GM18505 (cell line): ENCODE measurements at regions not wholly inside any gene's neighbourhood (a gene's known extent, or its start where the extent isn't known, plus 50 kb on each side); places are given as distances from the start of the nearest gene placed in this dataset.
"Not testable (repeated sequence)": the region's sequence is repeated elsewhere in the genome, so short reads cannot be mapped to it uniquely, and the experiment has no call there.

Experiments
- ATAC-seq: cut with Tn5 transposase; IDR thresholded peaks from one replicate; pipeline ENCODE4 v1.9.1; 2021; ENCODE audit not compliant: unreplicated experiment
- POLR2A ChIP-seq: IDR thresholded peaks from 4 replicates; pipeline ENCODE4 v1.6.1; 2011; ENCODE audit warnings: borderline replicate concordance; ENCODE audit not compliant: insufficient read depth, insufficient read length; ENCODE audit errors: extremely low read depth

DNA sequence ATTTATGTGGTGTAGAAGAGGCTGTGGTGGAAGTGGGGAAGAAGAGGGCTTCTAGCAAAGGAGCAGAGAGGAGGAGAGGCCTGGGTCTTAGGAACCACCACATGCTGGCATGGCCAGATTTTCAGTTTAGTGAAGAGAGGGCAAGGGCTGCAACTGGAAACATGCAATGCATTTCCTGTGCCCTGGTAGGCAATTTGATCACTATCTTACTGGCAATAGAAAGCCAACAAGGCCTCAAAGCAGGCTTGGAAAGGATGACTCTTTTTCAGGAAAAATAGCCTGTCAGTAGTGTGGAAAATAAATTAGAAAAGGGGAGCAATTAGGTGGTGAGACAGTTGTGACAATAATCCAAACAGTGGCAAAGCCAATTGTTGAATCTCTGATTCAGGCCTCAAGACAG is 501.9 kb upstream of the ZFP42 start:
- TF ChIP-seq POLR2A = no peak
- no peak for ATAC-seq

DNA sequence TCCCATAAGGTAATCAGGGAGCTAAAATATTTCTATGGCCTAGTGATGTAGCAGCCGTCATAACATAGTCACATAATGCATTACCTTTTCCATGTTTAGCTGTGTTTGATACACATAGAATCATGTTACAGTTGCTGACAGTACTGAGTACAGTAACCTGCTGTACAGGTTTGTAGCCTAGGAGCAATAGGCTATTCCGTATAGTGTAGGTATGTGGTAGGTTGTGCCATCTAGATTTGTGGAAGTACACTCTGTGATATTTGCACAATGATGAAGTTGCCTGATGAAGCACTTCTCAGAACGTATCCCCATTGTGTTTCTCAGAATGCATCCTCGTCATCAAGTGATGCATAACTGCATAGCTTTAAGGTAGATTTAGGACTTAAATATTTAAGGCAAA is 495.6 kb upstream of the ZFP42 start:
- ATAC-seq = no peak

DNA sequence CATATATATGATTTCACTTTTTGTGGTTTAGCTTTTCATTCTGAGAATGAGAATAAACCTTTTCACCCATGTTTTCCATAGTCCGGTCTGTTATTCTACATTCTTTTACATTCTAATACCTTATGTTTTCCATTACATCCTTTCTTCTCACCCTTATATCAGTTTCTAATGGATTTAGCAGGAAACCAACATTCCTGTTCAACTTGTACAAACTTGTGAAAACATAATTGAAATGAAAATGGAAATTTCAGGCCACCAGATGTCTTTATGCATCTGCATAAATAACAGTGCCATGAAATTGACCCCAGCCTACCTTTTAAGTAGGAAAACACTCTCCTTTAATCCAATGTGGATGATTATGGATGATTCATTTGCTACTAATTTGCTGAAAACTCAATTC is 494.8 kb upstream of the ZFP42 start:
- no peak for ATAC-seq
- no peak for TF ChIP-seq POLR2A

More for the DNA sequence above, 495.6 kb upstream of the ZFP42 start:
- no peak for TF ChIP-seq POLR2A

GRCh38 chr4:187501731-187502130 is 493.8 kb upstream of the ZFP42 start:
- TF ChIP-seq POLR2A = no peak
- ATAC-seq = no peak

DNA sequence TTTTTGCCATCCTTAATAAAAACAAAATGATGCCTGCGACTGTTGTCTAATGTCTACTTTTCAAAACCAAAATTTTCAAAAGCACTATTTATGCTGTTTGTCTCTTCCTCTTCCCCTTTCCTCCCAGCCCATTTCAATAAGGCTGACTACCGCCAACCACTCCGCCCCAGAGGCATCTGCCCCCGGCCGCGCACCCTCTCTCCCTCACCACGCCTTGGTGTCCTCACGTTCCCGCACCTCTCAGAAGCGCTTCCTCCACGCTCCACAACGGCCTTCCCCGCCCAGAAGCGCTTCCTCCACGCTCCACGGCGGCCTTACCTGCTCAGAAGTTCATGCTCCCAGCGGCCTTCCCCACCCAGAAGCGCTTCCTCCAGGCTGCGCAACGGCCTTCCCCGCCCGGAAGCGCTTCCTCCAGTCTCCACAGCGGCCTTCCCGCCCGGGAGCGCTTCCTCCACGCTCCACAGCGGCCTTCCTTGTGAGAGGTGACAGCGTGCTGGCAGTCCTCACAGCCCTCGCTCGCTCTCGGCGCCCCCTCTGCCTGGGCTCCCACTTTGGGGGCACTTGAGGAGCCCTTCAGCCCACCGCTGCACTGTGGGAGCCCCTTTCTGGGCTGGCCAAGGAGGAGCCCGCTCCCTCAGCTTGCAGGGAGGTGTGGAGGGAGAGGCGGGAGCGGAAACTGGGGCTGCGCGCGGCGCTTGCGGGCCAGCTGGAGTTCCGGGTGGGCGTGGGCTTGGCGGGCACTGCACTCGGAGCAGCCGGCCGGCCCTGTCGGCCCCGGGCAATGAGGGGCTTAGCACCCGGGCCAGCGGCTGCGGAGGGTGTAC is 490.4 kb upstream of the ZFP42 start:
- TF ChIP-seq POLR2A = no peak
- ATAC-seq = no peak

- ATAC-seq = not testable (repeated sequence)
These were observed 489.8 kb upstream of the ZFP42 start for GRCh38 chr4:187505798-187506141.

DNA sequence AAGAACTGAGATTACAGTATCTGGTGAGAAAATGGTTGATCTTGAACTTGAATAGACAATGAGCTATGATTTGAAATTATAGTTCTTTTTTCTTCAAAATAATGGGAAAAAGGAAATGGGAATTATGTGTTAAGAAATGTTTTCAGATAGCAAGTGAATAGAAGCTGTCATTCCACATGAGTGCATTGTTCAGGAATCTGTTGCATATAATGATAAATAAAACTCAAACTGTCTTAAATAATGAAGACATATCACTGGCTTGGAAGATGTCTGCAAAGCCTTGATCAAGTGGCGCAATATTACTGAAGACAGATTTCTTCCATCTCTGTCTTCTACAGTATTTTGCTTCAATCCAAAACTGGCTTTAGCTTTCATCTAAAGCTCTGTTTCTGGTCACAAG is 479.3 kb upstream of the ZFP42 start:
- no peak for TF ChIP-seq POLR2A
- no peak for ATAC-seq

GRCh38 chr4:187541666-187542065 is 453.9 kb upstream of the ZFP42 start:
- no peak for TF ChIP-seq POLR2A
- no peak for ATAC-seq

- no peak for ATAC-seq
- no peak for TF ChIP-seq POLR2A
These were observed 451.0 kb upstream of the ZFP42 start for GRCh38 chr4:187544461-187545053.

DNA sequence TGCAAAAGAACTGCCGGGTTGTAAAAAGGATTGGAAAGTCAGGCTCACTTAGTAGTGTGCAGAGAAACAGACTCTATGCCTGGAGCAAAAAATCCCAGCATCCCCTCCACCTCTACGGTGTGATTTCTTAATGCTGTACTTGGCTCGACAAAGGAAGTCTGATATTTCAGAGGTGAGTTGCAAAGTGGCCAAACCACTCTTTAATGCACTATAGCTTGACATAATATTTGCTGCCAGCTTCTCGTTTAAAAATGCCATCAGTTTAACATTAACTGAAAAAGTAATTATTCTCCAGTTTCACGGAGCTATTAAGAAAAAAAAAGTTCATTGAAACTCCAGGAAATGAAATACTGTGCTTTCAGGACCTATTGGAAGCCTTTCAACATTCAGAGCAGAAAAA is 448.3 kb upstream of the ZFP42 start:
- TF ChIP-seq POLR2A = no peak
- ATAC-seq = no peak

DNA sequence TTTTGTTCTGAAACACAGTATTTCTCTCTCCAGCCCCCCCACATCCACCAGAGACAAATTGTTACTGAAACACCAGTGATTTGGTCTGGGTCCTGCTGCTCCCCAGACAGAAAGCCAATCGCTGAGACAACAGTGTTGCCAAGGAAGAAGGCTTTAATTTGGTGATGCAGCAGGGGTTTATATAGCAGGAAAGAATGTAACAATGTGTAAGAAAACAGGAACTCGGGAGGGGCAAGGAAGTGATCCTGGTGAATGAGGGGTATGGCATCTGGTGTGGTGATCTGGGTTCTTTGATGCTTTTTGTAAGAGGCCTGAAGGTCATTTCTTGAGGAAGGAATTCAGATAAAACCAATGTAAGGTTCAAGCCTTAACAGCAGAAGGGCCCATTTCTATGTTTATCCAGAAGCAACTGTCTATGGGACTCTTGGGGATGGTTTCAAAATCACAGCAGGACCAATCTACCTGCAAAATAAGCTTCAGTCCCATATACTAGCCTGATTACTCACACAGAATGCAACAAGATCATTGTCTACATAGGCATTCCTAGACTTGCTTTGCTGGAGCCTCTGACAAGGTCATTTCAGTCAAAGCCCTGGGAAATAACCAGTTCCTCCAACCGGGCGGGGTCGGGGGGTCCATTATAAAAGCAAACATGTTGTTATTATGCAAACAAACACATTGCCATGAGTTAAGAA is 445.2 kb upstream of the ZFP42 start:
- no peak for TF ChIP-seq POLR2A
- no peak for ATAC-seq

GRCh38 chr4:187552781-187553180 is 442.8 kb upstream of the ZFP42 start:
- no peak for TF ChIP-seq POLR2A
- ATAC-seq = no peak

GRCh38 chr4:187555174-187555573 is 440.4 kb upstream of the ZFP42 start:
- ATAC-seq = no peak
- TF ChIP-seq POLR2A = no peak

DNA sequence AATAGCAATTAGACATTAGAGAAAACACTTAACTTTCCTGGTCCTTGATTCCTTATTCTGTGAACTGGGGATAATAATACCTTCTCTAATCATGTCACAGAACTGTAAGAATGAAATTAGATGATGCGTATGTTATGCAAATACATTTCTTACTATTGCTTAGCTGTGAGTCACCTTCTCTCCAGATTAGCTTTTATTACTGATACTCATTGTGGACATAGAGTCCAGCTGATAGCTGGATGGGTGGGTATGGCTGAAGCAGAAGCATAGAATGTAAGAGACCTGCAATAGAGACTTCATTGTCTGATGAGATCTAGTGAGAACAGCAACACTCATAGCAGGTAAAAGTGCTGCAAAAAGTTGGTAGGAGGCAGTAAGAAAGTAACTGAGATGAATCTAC is 437.2 kb upstream of the ZFP42 start:
- ATAC-seq = no peak
- TF ChIP-seq POLR2A = no peak

GRCh38 chr4:187562345-187562744 is 433.2 kb upstream of the ZFP42 start:
- no peak for ATAC-seq
- no peak for TF ChIP-seq POLR2A

DNA sequence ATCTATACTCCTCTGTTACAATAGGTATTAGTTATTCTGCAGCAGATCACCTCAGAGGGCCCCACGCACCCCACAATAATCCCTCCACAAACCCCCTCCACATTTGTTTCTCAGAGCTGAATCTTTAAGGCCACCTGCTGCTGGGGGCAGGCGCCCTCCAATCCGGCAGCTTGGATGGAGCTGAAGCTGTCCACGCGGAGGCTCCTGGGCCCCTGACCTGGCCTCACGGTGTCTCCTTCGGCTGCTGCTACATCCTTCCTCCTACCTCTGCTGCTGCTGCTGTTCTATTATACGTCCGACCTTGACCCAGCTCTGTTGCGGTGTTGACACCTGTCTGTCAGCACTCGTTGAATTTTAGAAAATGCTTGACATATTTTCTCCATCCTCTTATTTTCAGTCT is 430.2 kb upstream of the ZFP42 start:
- no peak for ATAC-seq
- no peak for TF ChIP-seq POLR2A
